22Rv1 (cell line): ENCODE measurements at regions not wholly inside any gene's neighbourhood (a gene's known extent, or its start where the extent isn't known, plus 50 kb on each side); places are given as distances from the start of the nearest gene placed in this dataset.

Source experiments
- ZFX ChIP-seq: fragments of 450-650 bp; IDR thresholded peaks from 2 replicates; pipeline ENCODE4 v1.6.1; 2017; ENCODE audit warnings: antibody characterized with exemption, borderline replicate concordance
- TF ChIP-seq, protein P1 (sequence below): fragments of 450-650 bp; IDR thresholded peaks from 2 replicates; pipeline ENCODE4 v1.5.1; 2017; ENCODE audit warnings: mild to moderate bottlenecking

DNA sequence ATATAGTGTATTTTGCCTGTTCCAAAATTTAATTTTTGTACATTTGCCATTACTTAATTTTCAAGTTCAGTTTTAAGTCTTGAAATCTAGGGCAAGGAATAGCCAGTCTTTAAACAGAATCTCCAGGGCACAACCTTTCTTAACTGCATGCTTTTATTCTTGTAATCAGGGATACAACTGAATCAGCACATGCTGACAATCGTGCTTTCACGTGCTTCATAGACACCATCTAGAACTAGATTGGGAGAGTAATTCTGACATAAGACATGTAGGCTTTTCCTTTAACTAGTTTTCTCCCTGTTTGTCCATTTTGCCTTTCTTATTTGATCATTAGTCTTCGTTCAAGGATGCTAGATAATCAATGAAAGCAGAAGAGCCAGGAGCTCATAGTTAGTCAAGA, 650.4 kb upstream of the CADM2 start:
- TF ChIP-seq, protein P1, sequence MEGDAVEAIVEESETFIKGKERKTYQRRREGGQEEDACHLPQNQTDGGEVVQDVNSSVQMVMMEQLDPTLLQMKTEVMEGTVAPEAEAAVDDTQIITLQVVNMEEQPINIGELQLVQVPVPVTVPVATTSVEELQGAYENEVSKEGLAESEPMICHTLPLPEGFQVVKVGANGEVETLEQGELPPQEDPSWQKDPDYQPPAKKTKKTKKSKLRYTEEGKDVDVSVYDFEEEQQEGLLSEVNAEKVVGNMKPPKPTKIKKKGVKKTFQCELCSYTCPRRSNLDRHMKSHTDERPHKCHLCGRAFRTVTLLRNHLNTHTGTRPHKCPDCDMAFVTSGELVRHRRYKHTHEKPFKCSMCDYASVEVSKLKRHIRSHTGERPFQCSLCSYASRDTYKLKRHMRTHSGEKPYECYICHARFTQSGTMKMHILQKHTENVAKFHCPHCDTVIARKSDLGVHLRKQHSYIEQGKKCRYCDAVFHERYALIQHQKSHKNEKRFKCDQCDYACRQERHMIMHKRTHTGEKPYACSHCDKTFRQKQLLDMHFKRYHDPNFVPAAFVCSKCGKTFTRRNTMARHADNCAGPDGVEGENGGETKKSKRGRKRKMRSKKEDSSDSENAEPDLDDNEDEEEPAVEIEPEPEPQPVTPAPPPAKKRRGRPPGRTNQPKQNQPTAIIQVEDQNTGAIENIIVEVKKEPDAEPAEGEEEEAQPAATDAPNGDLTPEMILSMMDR = no peak
- TF ChIP-seq ZFX = no peak
